OCI-LY7 (cell line): ENCODE measurements at regions not wholly inside any gene's neighbourhood (a gene's known extent, or its start where the extent isn't known, plus 50 kb on each side); places are given as distances from the start of the nearest gene placed in this dataset.

Experiments used
- EZH2phosphoT487 ChIP-seq: fragments of 200-600 bp; sonication (generic); IDR thresholded peaks from 2 replicates; pipeline ENCODE4 v1.6.1; 2018; ENCODE audit warnings: low read depth, borderline replicate concordance, mild to moderate bottlenecking, mixed run types, antibody characterized with exemption, low read length, moderate library complexity, mixed read lengths
- TF ChIP-seq, protein P1 (sequence below): fragments of 200-600 bp; sonication (generic); conservative IDR thresholded peaks from 2 replicates; pipeline ENCODE4 v1.5.1; 2014; ENCODE audit warnings: mild to moderate bottlenecking, antibody characterized with exemption, low read length, moderate library complexity, mixed read lengths

DNA sequence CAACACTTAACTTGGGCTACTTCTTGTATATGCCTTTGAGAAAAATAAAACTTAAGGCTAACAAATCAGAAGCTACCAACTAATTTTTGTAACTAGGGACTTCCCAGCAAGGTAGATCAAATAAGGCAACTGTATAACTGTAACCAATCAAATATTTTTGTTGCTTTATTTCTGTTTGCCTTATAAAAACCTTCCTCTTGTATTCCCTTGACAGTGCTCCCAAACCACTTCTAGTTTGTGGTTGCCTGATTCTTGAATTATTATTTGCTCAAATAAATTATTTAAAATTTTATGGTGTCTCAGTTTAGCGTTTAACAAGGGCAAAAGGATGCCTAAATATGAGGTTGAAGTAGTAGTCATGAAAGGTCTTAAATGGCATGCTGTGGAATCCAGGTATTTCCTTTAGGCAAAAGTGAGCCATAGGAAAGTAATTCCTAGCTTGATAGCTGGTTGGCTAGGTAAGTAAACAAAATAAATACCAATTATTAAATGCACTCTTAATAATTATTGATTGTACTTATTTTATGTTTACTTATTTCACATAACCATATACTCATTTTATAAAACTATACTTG, 632.6 kb downstream of the RPL10L start:
- TF ChIP-seq, protein P1, sequence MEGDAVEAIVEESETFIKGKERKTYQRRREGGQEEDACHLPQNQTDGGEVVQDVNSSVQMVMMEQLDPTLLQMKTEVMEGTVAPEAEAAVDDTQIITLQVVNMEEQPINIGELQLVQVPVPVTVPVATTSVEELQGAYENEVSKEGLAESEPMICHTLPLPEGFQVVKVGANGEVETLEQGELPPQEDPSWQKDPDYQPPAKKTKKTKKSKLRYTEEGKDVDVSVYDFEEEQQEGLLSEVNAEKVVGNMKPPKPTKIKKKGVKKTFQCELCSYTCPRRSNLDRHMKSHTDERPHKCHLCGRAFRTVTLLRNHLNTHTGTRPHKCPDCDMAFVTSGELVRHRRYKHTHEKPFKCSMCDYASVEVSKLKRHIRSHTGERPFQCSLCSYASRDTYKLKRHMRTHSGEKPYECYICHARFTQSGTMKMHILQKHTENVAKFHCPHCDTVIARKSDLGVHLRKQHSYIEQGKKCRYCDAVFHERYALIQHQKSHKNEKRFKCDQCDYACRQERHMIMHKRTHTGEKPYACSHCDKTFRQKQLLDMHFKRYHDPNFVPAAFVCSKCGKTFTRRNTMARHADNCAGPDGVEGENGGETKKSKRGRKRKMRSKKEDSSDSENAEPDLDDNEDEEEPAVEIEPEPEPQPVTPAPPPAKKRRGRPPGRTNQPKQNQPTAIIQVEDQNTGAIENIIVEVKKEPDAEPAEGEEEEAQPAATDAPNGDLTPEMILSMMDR = no peak
- TF ChIP-seq EZH2phosphoT487 = no peak
